SK-N-SH treated with all-trans-retinoic acid at 6 μM for 48 hours (cell line): ENCODE measurements at regions not wholly inside any gene's neighbourhood (a gene's known extent, or its start where the extent isn't known, plus 50 kb on each side); places are given as distances from the start of the nearest gene placed in this dataset.

ENCODE experiments used
- ARNTL ChIP-seq: fragments of 450-650 bp; formaldehyde crosslinking; IDR thresholded peaks from 2 replicates; pipeline ENCODE4 v1.5.0; 2020; ENCODE audit warnings: low read depth, mild to moderate bottlenecking, moderate library complexity, borderline replicate concordance
- CSDC2 ChIP-seq: fragments of 250-450 bp; sonication (Bioruptor Pico); IDR thresholded peaks from 2 replicates; pipeline ENCODE4 v1.5.0; 2020; ENCODE audit warnings: mild to moderate bottlenecking, moderate library complexity
- PPARA ChIP-seq: fragments of 250-450 bp; sonication (Bioruptor Pico); IDR thresholded peaks from 2 replicates; pipeline ENCODE4 v1.5.0; 2020; ENCODE audit warnings: mild to moderate bottlenecking, borderline replicate concordance
- SNAI2 ChIP-seq: fragments of 250-450 bp; sonication (Bioruptor Pico); IDR thresholded peaks from 2 replicates; pipeline ENCODE4 v1.5.0; 2020; ENCODE audit warnings: mild to moderate bottlenecking, moderate library complexity
- ZFP30 ChIP-seq: fragments of 450-650 bp; formaldehyde crosslinking; IDR thresholded peaks from 2 replicates; pipeline ENCODE4 v1.5.0; 2022; ENCODE audit warnings: mild to moderate bottlenecking, moderate library complexity
- ZNF8 ChIP-seq: fragments of 450-650 bp; formaldehyde crosslinking; IDR thresholded peaks from 2 replicates; pipeline ENCODE4 v1.5.0; 2020; ENCODE audit warnings: mild to moderate bottlenecking, moderate library complexity
- TF ChIP-seq, protein P1 (sequence below): fragments of 250-450 bp; sonication (Bioruptor Pico); IDR thresholded peaks from 2 replicates; pipeline ENCODE4 v1.8.0; 2020; ENCODE audit warnings: mild to moderate bottlenecking, moderate library complexity, borderline replicate concordance
- TF ChIP-seq, protein P2 (sequence below): fragments of 250-450 bp; sonication (Bioruptor Pico); IDR thresholded peaks from 2 replicates; pipeline ENCODE4 v1.5.0; 2020; ENCODE audit warnings: mild to moderate bottlenecking, moderate library complexity

GRCh38 chr11:105468154-105468553 lies 141.7 kb upstream of the GRIA4 start:
- TF ChIP-seq PPARA (CRISPR knock-in tag) (no peak), SNAI2 (CRISPR knock-in tag) (no peak), ZFP30 (CRISPR knock-in tag) (no peak), ZNF8 (CRISPR knock-in tag) (no peak), CSDC2 (no peak), ARNTL (no peak)
- TF ChIP-seq, protein P1, sequence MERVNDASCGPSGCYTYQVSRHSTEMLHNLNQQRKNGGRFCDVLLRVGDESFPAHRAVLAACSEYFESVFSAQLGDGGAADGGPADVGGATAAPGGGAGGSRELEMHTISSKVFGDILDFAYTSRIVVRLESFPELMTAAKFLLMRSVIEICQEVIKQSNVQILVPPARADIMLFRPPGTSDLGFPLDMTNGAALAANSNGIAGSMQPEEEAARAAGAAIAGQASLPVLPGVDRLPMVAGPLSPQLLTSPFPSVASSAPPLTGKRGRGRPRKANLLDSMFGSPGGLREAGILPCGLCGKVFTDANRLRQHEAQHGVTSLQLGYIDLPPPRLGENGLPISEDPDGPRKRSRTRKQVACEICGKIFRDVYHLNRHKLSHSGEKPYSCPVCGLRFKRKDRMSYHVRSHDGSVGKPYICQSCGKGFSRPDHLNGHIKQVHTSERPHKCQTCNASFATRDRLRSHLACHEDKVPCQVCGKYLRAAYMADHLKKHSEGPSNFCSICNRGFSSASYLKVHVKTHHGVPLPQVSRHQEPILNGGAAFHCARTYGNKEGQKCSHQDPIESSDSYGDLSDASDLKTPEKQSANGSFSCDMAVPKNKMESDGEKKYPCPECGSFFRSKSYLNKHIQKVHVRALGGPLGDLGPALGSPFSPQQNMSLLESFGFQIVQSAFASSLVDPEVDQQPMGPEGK (CRISPR knock-in tag) = no peak
- TF ChIP-seq, protein P2, sequence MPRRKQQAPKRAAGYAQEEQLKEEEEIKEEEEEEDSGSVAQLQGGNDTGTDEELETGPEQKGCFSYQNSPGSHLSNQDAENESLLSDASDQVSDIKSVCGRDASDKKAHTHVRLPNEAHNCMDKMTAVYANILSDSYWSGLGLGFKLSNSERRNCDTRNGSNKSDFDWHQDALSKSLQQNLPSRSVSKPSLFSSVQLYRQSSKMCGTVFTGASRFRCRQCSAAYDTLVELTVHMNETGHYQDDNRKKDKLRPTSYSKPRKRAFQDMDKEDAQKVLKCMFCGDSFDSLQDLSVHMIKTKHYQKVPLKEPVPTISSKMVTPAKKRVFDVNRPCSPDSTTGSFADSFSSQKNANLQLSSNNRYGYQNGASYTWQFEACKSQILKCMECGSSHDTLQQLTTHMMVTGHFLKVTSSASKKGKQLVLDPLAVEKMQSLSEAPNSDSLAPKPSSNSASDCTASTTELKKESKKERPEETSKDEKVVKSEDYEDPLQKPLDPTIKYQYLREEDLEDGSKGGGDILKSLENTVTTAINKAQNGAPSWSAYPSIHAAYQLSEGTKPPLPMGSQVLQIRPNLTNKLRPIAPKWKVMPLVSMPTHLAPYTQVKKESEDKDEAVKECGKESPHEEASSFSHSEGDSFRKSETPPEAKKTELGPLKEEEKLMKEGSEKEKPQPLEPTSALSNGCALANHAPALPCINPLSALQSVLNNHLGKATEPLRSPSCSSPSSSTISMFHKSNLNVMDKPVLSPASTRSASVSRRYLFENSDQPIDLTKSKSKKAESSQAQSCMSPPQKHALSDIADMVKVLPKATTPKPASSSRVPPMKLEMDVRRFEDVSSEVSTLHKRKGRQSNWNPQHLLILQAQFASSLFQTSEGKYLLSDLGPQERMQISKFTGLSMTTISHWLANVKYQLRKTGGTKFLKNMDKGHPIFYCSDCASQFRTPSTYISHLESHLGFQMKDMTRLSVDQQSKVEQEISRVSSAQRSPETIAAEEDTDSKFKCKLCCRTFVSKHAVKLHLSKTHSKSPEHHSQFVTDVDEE = no peak
